ENCODE measurements at regions not wholly inside any gene's neighbourhood (a gene's known extent, or its start where the extent isn't known, plus 50 kb on each side); places are given as distances from the start of the nearest gene placed in this dataset.
"Not testable (repeated sequence)": the region's sequence is repeated elsewhere in the genome, so short reads cannot be mapped to it uniquely, and the experiment has no call there.

GRCh38 chr12:34398366-34398705, 376.0 kb downstream of the ALG10 start:
- no peak for DNase-seq

- DNase-seq = no peak
Measured at GRCh38 chr12:34398706-34399630, 376.7 kb downstream of the ALG10 start.

DNA sequence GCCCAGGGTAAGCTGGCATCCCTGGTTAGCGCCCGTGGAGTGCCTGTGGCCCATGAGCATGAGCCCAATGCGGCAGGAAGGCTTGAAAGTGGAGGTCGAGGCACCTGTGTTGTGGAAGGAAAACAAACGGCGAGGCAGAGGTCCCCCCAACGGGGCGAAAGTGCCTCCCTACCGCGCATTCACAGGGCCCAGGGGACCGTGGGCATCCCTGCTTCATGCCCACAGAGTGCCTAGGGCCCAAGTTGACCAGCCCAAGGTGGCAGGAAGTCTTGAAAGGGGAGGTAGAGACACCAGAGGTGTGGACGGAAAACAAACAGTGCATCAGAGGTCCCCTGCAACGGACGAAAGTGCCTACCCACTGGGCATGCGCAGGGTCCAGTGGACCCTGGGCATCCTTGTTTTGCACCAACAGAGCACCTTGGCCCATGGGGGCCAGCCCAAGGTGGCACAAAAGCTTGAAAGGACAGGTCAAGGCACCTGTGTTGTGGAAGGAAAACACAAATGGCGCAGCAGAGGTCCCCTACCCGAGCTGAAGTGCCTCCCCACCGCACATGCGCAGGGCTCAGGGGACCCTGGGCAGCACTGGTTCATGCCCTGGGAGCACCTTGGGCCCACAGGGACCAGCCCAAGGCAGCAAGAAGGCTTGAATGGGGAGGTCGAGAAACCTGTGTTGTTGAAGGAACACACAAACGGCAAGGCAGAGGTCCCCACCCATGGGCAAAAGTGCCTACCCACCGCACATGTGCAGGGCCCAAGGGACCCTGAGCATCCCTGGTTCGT, 377.5 kb downstream of the ALG10 start:
- no peak for DNase-seq

DNA sequence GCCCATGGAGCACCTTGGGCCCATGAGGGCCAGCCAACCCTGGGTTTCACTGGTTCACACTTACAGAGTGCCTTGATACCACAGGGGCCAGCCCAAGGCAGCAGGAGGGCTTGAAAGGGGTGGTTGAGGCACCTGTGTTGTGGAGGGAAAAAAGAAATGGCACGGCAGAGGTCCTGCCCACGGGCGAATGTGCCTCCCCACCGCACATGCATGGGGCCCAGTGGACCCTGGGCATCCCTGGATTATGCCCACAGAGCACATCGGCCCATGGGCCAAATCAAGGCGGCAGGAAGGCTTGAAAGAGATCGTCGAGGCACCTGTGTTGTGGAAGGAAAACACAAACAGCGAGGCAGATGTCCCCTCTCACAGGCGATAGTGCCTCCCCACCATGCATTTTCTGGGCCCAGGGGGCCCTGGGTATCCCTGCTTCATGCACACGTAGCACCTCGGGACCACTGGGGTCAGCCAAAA, 378.1 kb downstream of the ALG10 start:
- no peak for DNase-seq

DNA sequence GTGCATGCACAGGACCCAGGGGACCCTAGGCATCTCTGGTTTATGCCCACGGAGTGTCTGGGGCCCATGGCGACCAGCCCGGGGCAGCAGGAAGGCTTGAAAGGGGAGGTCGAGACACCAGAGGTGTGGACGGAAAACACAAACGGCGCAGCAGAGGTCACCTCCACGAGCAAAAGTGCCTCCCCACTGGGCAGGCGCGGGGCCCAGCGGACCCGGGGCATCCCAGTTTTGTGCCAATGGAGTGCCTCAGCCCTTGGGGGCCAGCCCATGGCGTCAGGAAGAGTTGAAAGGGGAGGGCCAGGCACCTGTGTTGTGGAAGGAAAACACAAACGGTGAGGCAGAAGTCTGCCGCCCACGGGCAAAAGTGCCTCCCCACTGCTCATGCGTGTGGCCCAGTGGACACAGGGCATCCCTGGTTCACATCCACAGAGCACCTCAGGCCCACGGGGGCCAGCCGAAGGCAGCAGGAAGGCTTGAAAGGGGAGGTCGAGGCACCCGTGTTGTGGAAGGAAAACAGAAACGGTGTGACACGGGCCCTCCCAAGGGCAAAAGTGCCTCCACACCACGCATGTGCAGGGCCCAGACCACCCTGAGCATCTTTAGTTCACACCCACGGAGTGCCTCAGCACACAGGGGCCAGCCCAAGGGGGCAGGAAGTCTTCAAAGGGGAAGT, 378.8 kb downstream of the ALG10 start:
- DNase-seq = no peak

DNA sequence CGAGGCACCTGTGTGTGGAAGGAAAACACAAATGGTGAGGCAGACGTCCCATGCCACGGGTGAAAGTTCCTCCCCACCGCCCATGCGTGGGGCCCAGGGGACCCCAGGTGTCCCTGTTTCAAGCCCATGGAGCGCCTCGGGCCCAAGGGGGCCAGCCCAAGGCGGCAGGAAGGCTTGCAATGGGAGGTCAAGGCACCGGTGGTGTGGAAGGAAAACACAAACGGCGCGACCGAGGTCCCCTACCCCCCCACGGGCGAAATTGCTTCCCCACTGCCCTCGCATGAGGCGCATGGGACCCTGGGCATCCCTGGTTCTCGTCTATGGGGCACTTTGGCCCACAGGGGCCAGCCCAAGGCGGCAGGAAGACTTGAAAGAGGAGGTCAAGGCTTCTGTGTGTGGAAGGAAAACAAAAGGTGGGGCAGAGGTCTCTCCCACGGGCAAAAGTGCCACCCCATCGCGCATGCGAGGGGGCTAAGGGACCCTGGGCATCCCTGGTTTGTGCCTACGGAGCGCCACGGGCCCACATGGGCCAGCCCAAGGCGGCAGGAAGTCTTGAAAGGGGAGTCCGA, 379.4 kb downstream of the ALG10 start:
- DNase-seq = no peak

DNA sequence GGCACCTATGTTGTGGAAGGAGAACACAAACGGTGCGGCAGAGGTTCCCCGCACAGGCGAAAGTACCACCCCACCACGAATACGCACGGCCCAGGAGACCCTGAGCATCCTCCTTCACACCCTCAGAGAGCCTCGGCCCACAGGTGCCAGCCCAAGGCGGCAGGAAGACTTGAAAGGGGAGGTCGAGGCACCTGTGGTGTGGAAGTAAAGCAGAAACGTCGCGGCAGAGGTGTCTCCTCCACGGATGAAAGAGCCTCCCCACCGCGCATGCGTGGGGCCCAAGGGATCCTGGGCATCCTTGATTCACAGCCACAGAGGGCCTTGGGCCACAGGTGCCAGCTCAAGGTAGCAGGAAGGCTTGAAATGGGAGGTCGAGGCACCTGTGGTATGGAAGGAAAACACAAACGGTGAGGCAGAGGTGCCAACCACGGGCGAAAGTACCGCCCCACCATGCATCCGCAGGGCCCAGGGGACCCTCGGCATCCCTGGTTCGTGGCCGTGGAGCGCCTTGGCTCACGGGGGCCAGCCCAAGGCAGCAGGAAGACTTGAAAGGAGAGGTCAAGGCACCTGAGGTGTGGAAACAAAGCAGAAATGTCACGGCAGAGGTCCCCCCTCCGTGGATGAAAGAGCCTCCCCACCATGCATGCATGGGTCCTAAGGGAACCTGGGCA, 380.1 kb downstream of the ALG10 start:
- DNase-seq = no peak

- no peak for DNase-seq
Measured at GRCh38 chr12:34402899-34403705, 380.8 kb downstream of the ALG10 start.

- DNase-seq = no peak
Measured at GRCh38 chr12:34403706-34404376, 381.5 kb downstream of the ALG10 start.

GRCh38 chr12:34404377-34405285, 382.3 kb downstream of the ALG10 start:
- no peak for DNase-seq

- DNase-seq = no peak
Measured at GRCh38 chr12:34405286-34406227, 383.3 kb downstream of the ALG10 start.

DNA sequence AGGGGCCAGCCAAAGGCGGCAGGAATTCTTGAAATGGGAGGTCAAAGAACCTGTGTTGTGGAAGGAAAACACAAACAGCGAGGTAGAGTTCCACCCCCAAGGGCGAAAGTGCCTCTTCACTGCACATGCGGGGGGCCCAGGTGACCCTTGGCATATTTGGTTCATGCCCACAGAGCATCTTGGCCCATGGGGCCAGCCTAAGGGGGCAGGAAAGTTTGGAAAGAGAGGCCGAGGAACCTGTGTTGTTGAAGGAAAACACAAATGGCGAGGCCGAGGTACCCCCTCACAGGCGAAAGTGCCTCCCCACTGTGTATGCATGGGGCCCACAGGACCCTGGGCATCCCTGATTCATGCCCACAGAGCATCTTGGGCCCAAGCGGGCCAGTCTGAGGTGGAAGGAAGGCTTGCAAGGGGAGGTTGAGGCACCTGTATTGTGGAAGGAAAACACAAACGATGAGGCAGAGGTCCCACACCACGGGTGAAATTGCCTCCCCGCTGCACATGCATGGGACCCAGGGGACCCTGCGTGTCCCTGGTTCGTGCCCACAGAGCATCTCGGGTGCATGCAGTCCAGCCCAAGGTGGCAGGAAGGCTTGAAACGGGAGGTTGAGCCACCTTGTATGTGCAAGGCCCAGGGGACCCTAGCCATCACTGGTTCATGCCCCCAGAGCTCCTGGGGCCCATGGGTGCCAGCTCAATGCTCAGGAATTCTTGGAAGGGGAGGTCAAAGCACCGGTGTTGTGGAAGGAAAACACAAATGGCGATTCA, 384.1 kb downstream of the ALG10 start:
- no peak for DNase-seq

DNA sequence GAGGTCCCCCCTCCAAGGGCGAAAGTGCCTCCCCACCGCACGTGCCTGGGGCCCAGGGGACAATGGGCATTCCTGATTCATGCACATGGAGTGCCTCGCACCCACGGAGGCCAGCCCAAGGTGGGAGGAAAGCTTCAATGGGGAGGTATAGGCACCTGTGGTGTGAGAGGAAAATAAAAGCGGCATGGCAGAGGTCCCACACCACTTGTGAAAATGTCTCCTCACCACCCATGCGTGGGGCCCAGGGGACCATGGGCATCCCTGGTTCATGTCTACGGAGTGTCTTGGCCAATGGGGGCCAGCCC, 384.7 kb downstream of the ALG10 start:
- DNase-seq = no peak

DNA sequence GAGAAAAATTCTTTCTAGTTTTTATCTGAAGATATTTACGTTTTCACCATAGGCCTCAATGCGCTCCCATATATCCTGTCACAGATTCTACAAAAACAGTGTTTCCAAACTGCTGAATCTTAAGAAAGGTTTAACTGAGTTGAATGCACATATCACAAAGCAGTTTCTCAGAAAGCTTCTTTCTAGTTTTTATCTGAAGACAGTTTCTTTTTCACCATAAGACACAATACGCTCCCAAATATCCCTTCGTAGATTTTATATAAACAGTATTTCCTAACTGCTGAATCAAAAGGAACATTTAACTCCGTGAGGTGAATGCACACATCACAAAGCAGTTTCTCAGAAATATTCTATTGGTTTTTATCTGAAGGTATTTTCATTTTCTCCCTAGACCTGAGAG, 385.5 kb downstream of the ALG10 start:
- DNase-seq = no peak

- DNase-seq = not testable (repeated sequence)
Measured at GRCh38 chr12:34431509-34431908, 409.2 kb downstream of the ALG10 start.
